Astrocyte of the cerebellum (primary cell): ENCODE measurements at regions not wholly inside any gene's neighbourhood (a gene's known extent, or its start where the extent isn't known, plus 50 kb on each side); places are given as distances from the start of the nearest gene placed in this dataset.

Source experiments
- DNase-seq: peaks from one replicate; pipeline ENCODE4 v3.0.0-alpha.2; 2011; ENCODE audit warnings: low read depth
- H3K4me3 ChIP-seq: 2 replicates; pipeline ENCODE4 v1.5.1; 2011; ENCODE audit warnings: mild to moderate bottlenecking, low read depth, low read length, moderate library complexity
- CTCF ChIP-seq: IDR thresholded peaks from 2 replicates; pipeline ENCODE4 v1.5.1; 2012; ENCODE audit warnings: low read length, low read depth, moderate library complexity, mild to moderate bottlenecking; ENCODE audit errors: missing control alignments
- in situ Hi-C: cut with HindIII; loops from 2 replicates; pipeline ENCODE4 v1.10.0; 2017; ENCODE audit warnings: low sequenced_read_pairs

- no peak for DNase-seq
- in situ Hi-C loops, result no loop called here
- no peak overlapping the region for H3K4me3 ChIP-seq
- no peak for TF ChIP-seq CTCF
Observed at GRCh38 chr6:145270464-145270863, 464.9 kb downstream of the EPM2A start.

- TF ChIP-seq CTCF, result no peak
- in situ Hi-C loops, result no loop called here
- no peak overlapping the region for H3K4me3 ChIP-seq
- DNase-seq, result no peak
Observed at GRCh38 chr6:145271040-145271439, 464.3 kb downstream of the EPM2A start.

GRCh38 chr6:145271577-145271976 is 463.7 kb downstream of the EPM2A start:
- DNase-seq, result no peak
- TF ChIP-seq CTCF, result no peak
- no peak overlapping the region for H3K4me3 ChIP-seq
- in situ Hi-C loops, result no loop called here

GRCh38 chr6:145272246-145272645 is 463.1 kb downstream of the EPM2A start:
- no peak for TF ChIP-seq CTCF
- no peak for DNase-seq
- H3K4me3 ChIP-seq, result no peak overlapping the region
- in situ Hi-C loops, result no loop called here

GRCh38 chr6:145273136-145273535 is 462.2 kb downstream of the EPM2A start:
- no peak for DNase-seq
- no peak for TF ChIP-seq CTCF

GRCh38 chr6:145274083-145274482 is 461.2 kb downstream of the EPM2A start:
- no peak for TF ChIP-seq CTCF
- in situ Hi-C loops, result no loop called here
- no peak for DNase-seq
- H3K4me3 ChIP-seq, result no peak overlapping the region

More at GRCh38 chr6:145273136-145273535, 462.2 kb downstream of the EPM2A start:
- H3K4me3 ChIP-seq, result no peak overlapping the region
- in situ Hi-C loops, result no loop called here

- DNase-seq, result no peak
Observed at GRCh38 chr6:145275019-145275418, 460.3 kb downstream of the EPM2A start.

More at GRCh38 chr6:145275019-145275418, 460.3 kb downstream of the EPM2A start:
- in situ Hi-C loops, result no loop called here
- no peak for TF ChIP-seq CTCF
- no peak overlapping the region for H3K4me3 ChIP-seq
